HL-60 (cell line): ENCODE measurements at regions not wholly inside any gene's neighbourhood (a gene's known extent, or its start where the extent isn't known, plus 50 kb on each side); places are given as distances from the start of the nearest gene placed in this dataset.

Source experiments
- CTCF ChIP-seq: IDR thresholded peaks from one replicate; pipeline ENCODE4 v1.5.1; 2011; ENCODE audit warnings: low read length, control low read depth, inconsistent platforms; ENCODE audit not compliant: insufficient read depth
- POLR2AphosphoS5 ChIP-seq: IDR thresholded peaks from 2 replicates; pipeline ENCODE4 v1.6.1; 2012; ENCODE audit warnings: low read depth
- REST ChIP-seq: IDR thresholded peaks from 2 replicates; pipeline ENCODE4 v1.6.1; 2012; ENCODE audit warnings: low read depth; ENCODE audit not compliant: insufficient replicate concordance

- no peak for TF ChIP-seq REST
- TF ChIP-seq CTCF: no peak
- TF ChIP-seq POLR2AphosphoS5: no peak
Observed at GRCh38 chr3:61358364-61358763, 107.1 kb upstream of the FHIT start.
